Kidney epithelial cell (primary cell): ENCODE measurements at regions not wholly inside any gene's neighbourhood (a gene's known extent, or its start where the extent isn't known, plus 50 kb on each side); places are given as distances from the start of the nearest gene placed in this dataset.

Experiments used
- DNase-seq: peaks from one replicate; pipeline ENCODE4 v3.0.0-alpha.2; 2010; ENCODE audit warnings: low read depth
- H3K27me3 ChIP-seq: 2 replicates; pipeline ENCODE4 v1.6.0; 2011; ENCODE audit warnings: low read length; ENCODE audit not compliant: control insufficient read depth, insufficient read depth
- H3K36me3 ChIP-seq: 2 replicates; pipeline ENCODE4 v1.5.1; 2011; ENCODE audit warnings: low read length; ENCODE audit not compliant: control insufficient read depth, insufficient read depth
- H3K4me3 ChIP-seq: 2 replicates; pipeline ENCODE4 v1.5.1; 2011; ENCODE audit warnings: low read depth, mild to moderate bottlenecking, control low read depth, low read length
- TF ChIP-seq, protein P1 (sequence below): IDR thresholded peaks from 2 replicates; pipeline ENCODE4 v1.5.1; 2011; ENCODE audit warnings: mild to moderate bottlenecking, moderate library complexity, low read length, control low read depth, inconsistent platforms; ENCODE audit not compliant: insufficient read depth, poor library complexity, severe bottlenecking

GRCh38 chr7:45359250-45359649 lies 201.7 kb downstream of the RAMP3 start:
- Histone ChIP-seq H3K27me3 (no peaks in the 10 kb centered on the region), H3K36me3 (no peaks in the 10 kb centered on the region), H3K4me3 (no peak overlapping the region)
- TF ChIP-seq, protein P1, sequence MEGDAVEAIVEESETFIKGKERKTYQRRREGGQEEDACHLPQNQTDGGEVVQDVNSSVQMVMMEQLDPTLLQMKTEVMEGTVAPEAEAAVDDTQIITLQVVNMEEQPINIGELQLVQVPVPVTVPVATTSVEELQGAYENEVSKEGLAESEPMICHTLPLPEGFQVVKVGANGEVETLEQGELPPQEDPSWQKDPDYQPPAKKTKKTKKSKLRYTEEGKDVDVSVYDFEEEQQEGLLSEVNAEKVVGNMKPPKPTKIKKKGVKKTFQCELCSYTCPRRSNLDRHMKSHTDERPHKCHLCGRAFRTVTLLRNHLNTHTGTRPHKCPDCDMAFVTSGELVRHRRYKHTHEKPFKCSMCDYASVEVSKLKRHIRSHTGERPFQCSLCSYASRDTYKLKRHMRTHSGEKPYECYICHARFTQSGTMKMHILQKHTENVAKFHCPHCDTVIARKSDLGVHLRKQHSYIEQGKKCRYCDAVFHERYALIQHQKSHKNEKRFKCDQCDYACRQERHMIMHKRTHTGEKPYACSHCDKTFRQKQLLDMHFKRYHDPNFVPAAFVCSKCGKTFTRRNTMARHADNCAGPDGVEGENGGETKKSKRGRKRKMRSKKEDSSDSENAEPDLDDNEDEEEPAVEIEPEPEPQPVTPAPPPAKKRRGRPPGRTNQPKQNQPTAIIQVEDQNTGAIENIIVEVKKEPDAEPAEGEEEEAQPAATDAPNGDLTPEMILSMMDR = no peak
- no peak for DNase-seq

GRCh38 chr7:45359776-45360175 lies 202.2 kb downstream of the RAMP3 start:
- no peak for DNase-seq
- no peak overlapping the region for H3K4me3 ChIP-seq
- no peaks in the 10 kb centered on the region for H3K36me3 ChIP-seq
- H3K27me3 ChIP-seq = no peaks in the 10 kb centered on the region
- TF ChIP-seq, protein P1 = no peak

DNA sequence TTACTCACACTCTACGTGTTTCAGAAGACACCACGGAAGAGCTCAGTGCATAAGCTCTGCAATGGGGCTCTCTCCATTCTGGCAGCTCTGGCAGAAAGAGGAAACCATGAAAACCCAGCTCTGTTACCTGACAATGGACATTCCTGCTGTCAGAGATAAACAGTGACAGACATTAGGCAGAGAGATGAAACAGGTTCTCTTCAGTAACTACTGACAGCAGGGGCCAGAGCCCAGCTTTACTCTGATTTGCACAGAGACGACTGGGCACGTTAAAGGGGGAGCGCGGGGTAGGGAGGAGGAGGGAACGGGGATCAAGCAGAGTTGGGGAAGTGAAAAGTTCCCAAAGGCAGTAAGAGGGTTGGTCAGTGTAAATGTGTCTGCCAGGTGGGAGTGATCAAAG lies 206.1 kb downstream of the RAMP3 start:
- H3K36me3 ChIP-seq = no peaks in the 10 kb centered on the region
- no peak for DNase-seq
- no peak overlapping the region for H3K4me3 ChIP-seq
- no peaks in the 10 kb centered on the region for H3K27me3 ChIP-seq
- TF ChIP-seq, protein P1 = no peak

DNA sequence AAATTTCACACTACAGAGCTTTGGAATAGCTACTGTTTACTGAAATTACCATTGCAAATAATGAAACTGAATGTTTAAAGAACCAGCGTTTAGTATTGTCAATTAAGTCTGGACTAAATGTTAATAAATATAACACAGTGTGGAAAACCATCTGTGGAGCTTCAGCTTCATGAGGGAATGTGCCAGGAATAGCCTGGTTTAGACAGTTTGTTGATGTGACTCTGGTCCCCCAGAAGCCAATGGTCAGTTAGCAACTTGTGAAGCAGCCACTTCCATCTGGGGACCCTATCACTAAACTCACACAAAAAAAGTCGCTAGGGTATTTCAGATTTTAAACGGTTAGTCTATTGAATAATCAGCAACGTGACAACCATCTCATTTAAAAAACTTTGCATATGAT lies 207.8 kb downstream of the RAMP3 start:
- H3K4me3 ChIP-seq = no peak overlapping the region
- H3K36me3 ChIP-seq = no peaks in the 10 kb centered on the region
- TF ChIP-seq, protein P1 = no peak
- no peak for DNase-seq
- no peaks in the 10 kb centered on the region for H3K27me3 ChIP-seq

DNA sequence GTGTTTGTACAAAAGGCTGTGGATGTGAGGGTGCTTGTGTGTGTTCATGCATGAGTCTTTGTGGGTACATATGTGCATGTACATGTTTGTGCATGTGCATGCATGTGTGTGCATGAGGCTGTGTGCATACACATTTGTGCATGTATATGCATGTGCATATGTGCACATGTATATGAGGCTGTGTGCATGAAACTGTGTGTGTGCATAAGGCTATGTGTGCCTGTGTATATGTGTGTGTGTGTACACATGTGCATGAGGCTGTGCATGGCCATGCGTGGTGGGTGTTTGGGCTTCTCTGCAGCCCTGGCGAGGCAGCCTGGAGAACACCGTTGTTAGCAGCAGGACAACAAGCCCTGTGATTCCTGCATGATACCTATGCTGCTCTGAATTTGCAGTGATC lies 207.7 kb upstream of the ADCY1 start:
- no peak for DNase-seq
- TF ChIP-seq, protein P1 = no peak
- H3K4me3 ChIP-seq = no peak overlapping the region
- no peaks in the 10 kb centered on the region for H3K27me3 ChIP-seq
- H3K36me3 ChIP-seq = no peaks in the 10 kb centered on the region

GRCh38 chr7:45367026-45367425 lies 207.1 kb upstream of the ADCY1 start:
- TF ChIP-seq, protein P1 = no peak
- Histone ChIP-seq H3K27me3 (no peaks in the 10 kb centered on the region), H3K36me3 (no peaks in the 10 kb centered on the region), H3K4me3 (no peak overlapping the region)
- no peak for DNase-seq
